HG03354 (cell line): ENCODE measurements at regions not wholly inside any gene's neighbourhood (a gene's known extent, or its start where the extent isn't known, plus 50 kb on each side); places are given as distances from the start of the nearest gene placed in this dataset.

Source experiments
- ATAC-seq: cut with Tn5 transposase; IDR thresholded peaks from one replicate; pipeline ENCODE4 v1.9.1; 2021; ENCODE audit warnings: mild to moderate bottlenecking; ENCODE audit not compliant: unreplicated experiment, poor library complexity, severe bottlenecking

DNA sequence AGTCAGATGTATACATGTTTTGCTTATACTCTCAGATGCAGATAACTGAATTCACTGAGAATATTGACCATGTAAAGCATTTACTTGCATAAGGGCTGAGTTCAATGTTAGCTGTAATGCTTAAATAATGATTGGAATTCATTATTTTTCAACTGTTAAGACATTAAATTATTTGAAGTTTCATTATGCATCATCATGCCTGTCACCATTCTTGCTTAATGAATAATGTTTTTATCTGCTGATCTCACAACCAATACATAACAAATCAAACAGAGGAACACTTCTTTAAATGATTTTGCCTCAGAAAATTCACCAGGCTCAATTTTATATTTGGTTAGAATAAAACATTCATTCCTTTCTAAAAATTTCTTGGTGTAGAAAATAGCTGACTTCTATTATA is 233.4 kb downstream of the GPR37 start:
- no peak for ATAC-seq

- ATAC-seq, result no peak
Measured at GRCh38 chr7:124516911-124517310, 248.7 kb downstream of the GPR37 start.

GRCh38 chr7:124515106-124515830 is 250.3 kb downstream of the GPR37 start:
- no peak for ATAC-seq

DNA sequence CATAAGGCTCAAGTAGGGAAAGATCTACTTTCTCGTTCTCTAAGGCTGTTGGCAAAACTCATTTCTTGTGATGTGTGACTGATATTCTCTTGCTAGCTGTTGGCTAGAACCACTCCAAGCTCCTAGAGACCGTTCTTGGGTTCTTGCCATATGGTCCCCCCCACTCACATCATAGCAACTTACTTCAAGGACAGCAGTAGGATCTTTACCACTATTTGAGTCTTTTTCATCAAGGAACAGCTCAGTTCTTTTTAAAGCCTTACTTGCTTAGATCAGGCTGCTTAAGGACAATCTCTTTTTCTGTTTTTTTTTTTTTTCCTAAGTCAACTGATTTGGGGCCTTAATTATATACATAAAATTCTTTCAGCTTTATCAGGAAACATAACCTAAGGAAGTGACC is 251.1 kb downstream of the GPR37 start:
- no peak for ATAC-seq

DNA sequence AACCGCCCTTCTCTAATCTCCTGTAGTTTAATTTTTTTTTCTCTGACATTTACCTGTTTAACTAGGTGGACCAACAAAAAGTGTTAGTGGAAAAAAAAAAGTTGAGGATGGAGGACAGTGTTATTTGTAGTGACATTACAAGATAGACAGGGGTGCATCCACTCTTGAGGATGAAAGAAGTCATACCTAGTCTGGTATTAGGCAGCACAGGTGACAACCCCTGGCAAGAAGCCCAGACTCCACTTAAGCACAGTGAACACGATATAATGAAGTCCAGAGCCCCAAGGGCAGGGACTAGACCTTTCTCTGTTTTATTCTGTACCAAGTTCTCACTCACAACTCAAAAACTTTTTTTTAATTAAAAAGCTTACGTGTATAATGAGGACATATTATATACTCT is 268.4 kb downstream of the GPR37 start:
- no peak for ATAC-seq

- no peak for ATAC-seq
Measured at GRCh38 chr7:124489925-124490324, 275.7 kb downstream of the GPR37 start.

GRCh38 chr7:124489082-124489819 is 276.3 kb downstream of the GPR37 start:
- ATAC-seq, result no peak

GRCh38 chr7:124482229-124482628 is 283.4 kb downstream of the GPR37 start:
- no peak for ATAC-seq

DNA sequence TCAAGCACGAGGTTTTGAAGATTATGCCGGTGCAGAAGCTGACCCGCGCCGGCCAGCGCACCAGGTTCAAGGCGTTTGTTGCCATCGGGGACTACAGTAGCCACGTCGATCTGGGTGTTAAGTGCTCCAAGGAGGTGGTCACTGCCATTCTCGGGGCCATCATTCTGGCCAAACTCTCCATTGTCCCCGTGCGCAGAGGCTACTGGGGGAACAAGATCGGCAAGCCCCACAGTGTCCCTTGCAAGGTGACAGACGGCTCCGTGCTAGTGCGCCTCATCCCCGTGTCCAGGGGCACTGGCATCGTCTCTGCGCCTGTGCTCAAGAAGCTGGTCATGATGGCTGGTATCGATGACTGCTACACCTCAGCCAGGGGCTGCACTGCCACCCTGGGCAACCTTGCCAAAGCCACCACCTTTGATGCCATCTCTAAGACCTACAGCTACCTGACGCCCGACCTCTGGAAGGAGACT is 284.7 kb downstream of the GPR37 start:
- no peak for ATAC-seq

DNA sequence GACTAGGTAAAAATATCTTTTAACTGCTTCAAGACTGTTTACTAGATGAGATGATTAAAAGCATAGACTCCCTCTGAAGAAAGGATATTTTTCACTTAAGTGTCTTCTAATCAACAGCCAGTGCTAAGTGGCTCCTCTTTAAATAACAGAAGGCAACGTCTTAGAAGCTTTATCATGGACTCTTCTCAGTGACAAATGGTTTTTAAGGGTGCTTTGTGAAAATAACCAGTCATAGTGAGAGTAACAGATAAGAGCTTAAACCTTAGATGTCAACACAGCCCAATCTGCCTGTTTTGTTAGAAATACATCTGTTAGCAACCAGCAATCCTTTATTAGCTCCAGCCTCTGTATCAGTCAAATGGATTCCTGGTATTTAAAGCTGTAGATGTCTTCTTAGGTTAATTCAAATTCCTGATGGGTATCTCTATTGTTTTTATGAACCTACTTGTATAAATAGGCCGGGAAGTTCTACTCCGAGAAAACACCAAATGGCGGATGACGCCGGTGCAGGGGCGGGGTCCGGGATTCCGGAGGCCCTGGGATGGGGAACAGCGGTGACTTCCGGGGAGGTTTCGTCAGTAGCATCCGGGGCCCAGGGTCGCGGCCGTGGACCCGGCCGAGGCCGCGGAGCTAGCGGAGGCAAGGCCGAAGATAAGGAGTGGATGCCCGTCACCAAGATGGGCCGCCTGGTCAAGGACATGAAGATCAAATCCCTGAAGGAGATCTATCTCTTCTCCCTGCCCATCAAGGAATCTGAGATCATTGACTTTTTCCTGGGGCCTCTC is 285.4 kb downstream of the GPR37 start:
- ATAC-seq, result no peak

- ATAC-seq, result no peak
Measured at GRCh38 chr7:124462249-124462648, 303.3 kb downstream of the GPR37 start.

GRCh38 chr7:124460555-124460954 is 305.0 kb downstream of the GPR37 start:
- no peak for ATAC-seq

DNA sequence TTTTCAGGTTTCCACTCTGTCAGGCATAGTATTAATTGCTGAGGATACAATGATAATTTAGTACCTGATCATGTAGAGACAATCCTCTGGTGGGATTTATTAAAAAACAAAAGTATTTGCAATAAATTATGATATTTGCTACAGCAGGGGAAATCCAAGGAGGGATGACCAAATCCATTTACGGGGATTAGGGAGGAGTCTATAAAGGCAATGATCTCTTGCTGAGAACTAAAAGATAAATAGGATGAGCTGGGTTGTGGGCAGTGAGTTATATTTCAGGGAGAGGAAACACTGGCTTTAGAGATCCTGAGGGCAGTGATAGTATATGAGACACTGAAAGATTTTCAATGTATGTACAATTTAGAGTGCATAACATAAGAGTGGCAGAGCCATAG is 305.5 kb downstream of the GPR37 start:
- ATAC-seq, result no peak

- no peak for ATAC-seq
Measured at GRCh38 chr7:124459101-124460055, 306.2 kb downstream of the GPR37 start.

- ATAC-seq, result no peak
Measured at GRCh38 chr7:124457841-124458240, 307.8 kb downstream of the GPR37 start.

DNA sequence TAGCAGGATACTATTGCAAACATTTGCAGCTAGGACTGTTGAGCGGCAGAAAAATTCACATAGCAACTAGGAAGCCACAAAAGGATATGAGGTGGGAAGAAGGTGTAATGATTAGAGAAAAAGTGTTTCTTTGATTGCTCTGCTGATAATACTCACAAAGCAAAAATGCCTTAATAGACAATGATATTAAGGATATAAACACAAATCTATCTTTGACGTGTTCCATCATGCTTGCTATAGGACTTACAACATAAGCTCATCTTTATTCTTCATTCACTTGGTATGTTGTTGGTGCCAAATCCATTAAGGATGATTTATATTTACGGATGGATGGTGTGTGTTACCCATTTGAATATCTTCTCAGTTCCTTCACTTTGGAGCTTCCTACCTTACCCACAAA is 309.3 kb downstream of the GPR37 start:
- no peak for ATAC-seq

DNA sequence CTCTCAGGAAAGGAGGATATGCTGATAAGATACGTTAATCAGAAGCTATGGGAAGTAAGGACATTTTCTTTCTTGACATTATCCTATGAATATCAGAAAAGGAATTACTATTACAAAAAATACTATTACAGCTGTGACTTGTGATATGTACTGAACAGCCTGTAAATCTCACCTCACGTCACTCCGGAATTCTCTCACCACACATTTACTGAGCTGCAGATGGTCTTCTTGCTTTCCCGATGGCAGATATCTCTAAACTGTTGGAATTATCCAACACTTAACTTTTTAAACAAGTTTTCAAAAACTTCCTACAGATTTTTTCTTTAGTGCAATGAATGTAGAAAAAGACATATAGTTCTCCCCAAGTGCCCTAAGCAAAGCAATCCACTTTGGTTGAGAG is 313.4 kb downstream of the GPR37 start:
- ATAC-seq, result no peak

DNA sequence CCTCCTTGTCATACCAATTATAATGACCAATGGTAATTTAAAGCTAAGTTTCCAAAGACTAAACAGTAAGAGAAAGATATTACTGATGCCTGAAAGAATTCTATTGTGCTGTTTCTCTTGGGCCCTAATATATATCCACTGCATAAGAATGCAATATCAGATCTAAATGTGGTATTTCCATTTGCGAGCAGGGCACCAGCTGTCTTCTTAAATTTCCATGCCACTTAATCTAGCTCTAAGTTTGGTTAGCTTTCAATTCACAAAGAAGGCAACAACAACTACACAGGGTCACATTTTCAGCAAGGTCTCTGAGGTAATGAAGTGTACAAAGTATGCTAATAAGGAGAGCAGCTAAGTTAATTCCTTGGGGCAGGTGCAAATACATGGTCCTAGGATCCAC is 315.7 kb downstream of the GPR37 start:
- no peak for ATAC-seq

GRCh38 chr7:124444696-124445480 is 320.7 kb downstream of the GPR37 start:
- no peak for ATAC-seq
